ENCODE measurements at regions not wholly inside any gene's neighbourhood (a gene's known extent, or its start where the extent isn't known, plus 50 kb on each side); places are given as distances from the start of the nearest gene placed in this dataset.

DNA sequence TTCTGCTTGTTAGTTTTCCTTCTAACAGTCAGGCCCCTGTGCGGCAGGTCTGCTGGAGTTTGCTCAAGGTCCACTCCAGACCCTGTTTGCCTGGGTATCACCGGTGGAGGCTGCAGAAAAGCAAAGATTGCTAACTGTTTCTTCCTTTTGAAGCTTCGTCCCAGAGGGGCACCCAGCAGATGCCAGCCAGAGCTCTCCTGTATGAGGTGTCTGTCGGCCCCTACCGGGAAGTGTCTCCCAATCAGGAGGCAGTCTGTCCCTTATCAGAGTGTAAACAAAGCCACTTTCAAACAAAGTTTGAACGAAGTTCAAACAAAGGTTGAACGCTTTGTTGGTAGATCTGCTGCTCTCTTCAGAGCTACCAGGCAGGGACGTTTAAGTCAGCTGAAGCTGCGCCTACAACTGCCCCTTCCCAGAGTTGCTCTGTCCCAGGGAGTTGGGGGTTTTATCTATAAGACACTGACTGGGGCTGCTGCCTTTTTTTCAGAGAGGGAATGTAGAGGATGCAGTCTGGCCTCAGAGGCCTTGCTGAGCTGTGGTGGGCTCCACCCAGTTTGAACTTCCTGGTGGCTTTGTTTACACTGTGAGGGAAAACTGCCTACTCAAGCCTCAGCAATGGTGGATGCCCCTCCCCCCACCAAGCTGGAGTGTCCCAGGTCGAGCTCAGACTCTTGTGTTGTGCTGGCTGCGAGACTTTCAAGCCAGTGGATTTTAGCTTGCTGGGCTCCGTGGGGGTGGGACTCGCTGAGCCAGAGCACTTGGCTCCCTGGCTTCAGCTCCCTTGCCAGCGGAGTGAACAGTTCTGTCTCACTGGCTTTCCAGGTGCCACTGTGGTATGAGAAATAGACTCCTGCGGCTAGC, 401.8 kb downstream of the SRGAP2C start:
- Histone ChIP-seq H3K36me3 (ENCODE audit: insufficient read depth, low read length) (no peaks in the 10 kb centered on the region), H4K20me1 (ENCODE audit: insufficient read depth, low read length) (no peaks in the 10 kb centered on the region), H3K27me3 (ENCODE audit: insufficient read depth, low read length, poor library complexity) (no peaks in the 10 kb centered on the region), H3K9ac (ENCODE audit: low read depth, low read length) (peak overlapping the region; percentile 7; the same call in 1 of the 2 replicates), H2AFZ (ENCODE audit: low read depth, low read length) (peak overlapping the region; percentile 69), H3K4me3 (ENCODE audit: low read depth in 1 of 2, low read length in 2 of 2) (no peak overlapping the region), H3K79me2 (ENCODE audit: insufficient read depth, low read length) (no peaks in the 10 kb centered on the region), H3K4me1 (ENCODE audit: insufficient read depth, low read length) (peaks cover 14% of the 10 kb centered on the region), H3K27ac (ENCODE audit: low read length) (peak overlapping the region; percentile 79), H3K9me3 (ENCODE audit: insufficient read depth, low read length, severe bottlenecking) (no peaks in the 10 kb centered on the region), H3K4me2 (ENCODE audit: insufficient read depth, low read length) (no peak overlapping the region)
- TF ChIP-seq EZH2 (IDR thresholded peaks at IDR 0.05; ENCODE audit: borderline replicate concordance, low read depth, low read length, severe bottlenecking): no peak
- TF ChIP-seq, protein P1, sequence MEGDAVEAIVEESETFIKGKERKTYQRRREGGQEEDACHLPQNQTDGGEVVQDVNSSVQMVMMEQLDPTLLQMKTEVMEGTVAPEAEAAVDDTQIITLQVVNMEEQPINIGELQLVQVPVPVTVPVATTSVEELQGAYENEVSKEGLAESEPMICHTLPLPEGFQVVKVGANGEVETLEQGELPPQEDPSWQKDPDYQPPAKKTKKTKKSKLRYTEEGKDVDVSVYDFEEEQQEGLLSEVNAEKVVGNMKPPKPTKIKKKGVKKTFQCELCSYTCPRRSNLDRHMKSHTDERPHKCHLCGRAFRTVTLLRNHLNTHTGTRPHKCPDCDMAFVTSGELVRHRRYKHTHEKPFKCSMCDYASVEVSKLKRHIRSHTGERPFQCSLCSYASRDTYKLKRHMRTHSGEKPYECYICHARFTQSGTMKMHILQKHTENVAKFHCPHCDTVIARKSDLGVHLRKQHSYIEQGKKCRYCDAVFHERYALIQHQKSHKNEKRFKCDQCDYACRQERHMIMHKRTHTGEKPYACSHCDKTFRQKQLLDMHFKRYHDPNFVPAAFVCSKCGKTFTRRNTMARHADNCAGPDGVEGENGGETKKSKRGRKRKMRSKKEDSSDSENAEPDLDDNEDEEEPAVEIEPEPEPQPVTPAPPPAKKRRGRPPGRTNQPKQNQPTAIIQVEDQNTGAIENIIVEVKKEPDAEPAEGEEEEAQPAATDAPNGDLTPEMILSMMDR (IDR thresholded peaks at IDR 0.05; ENCODE audit: borderline replicate concordance, extremely low read depth, low read length, poor library complexity, severe bottlenecking): no peak
- peak; percentile 49 for DNase-seq
- ATAC-seq (ENCODE audit: insufficient read depth, low read depth): peak; percentile 64

- H3K4me3 ChIP-seq (ENCODE audit: low read depth in 1 of 2, low read length in 2 of 2): no peak overlapping the region
- TF ChIP-seq, protein P1 (IDR thresholded peaks at IDR 0.05; ENCODE audit: borderline replicate concordance, extremely low read depth, low read length, poor library complexity, severe bottlenecking): no peak
- no peak for TF ChIP-seq EZH2 (IDR thresholded peaks at IDR 0.05; ENCODE audit: borderline replicate concordance, low read depth, low read length, severe bottlenecking)
- ATAC-seq (ENCODE audit: insufficient read depth, low read depth) (peak; percentile 29; the same call in 1 of the 3 replicates), DNase-seq (no peak)
- H3K9me3 ChIP-seq (ENCODE audit: insufficient read depth, low read length, severe bottlenecking): no peaks in the 10 kb centered on the region
- no peaks in the 10 kb centered on the region for H3K36me3 ChIP-seq (ENCODE audit: insufficient read depth, low read length)
- peak overlapping the region; percentile 79 for H3K27ac ChIP-seq (ENCODE audit: low read length)
- no peaks in the 10 kb centered on the region for H3K27me3 ChIP-seq (ENCODE audit: insufficient read depth, low read length, poor library complexity)
- H3K79me2 ChIP-seq (ENCODE audit: insufficient read depth, low read length): no peaks in the 10 kb centered on the region
- peak overlapping the region; percentile 69; the same call in 1 of the 2 replicates for H2AFZ ChIP-seq (ENCODE audit: low read depth, low read length)
- H3K4me1 ChIP-seq (ENCODE audit: insufficient read depth, low read length): peaks cover 14% of the 10 kb centered on the region
- H4K20me1 ChIP-seq (ENCODE audit: insufficient read depth, low read length): no peaks in the 10 kb centered on the region
- H3K9ac ChIP-seq (ENCODE audit: low read depth, low read length): no peak overlapping the region
- H3K4me2 ChIP-seq (ENCODE audit: insufficient read depth, low read length): no peak overlapping the region
Measured at GRCh38 chr1:121587230-121587569, 402.4 kb downstream of the SRGAP2C start.

DNA sequence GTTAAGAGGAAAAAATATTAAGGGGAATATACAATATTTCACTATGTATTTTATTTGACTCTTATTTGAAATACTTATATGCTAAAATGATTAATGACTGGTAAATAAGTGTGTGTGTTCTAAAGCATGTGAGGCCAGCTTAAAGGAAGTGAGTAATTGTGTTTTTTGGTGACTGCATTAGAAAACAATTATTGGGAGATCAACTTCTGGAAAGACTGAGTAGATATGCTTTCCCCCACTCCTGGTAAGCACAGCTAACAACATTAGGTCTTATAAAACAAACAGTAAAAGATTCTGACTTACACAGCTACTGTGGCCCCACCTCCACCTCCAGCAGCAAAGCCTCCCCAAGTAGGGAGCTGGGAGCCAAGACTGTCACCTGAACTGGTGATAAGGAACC, 403.0 kb downstream of the SRGAP2C start:
- H3K9me3 ChIP-seq (ENCODE audit: insufficient read depth, low read length, severe bottlenecking): no peaks in the 10 kb centered on the region
- TF ChIP-seq, protein P1 (IDR thresholded peaks at IDR 0.05; ENCODE audit: borderline replicate concordance, extremely low read depth, low read length, poor library complexity, severe bottlenecking): no peak
- TF ChIP-seq EZH2 (IDR thresholded peaks at IDR 0.05; ENCODE audit: borderline replicate concordance, low read depth, low read length, severe bottlenecking): no peak
- no peak overlapping the region for H3K4me2 ChIP-seq (ENCODE audit: insufficient read depth, low read length)
- no peak overlapping the region for H2AFZ ChIP-seq (ENCODE audit: low read depth, low read length)
- peaks cover 14% of the 10 kb centered on the region for H3K4me1 ChIP-seq (ENCODE audit: insufficient read depth, low read length)
- ATAC-seq (ENCODE audit: insufficient read depth, low read depth): no peak
- DNase-seq: no peak
- H4K20me1 ChIP-seq (ENCODE audit: insufficient read depth, low read length): no peaks in the 10 kb centered on the region
- H3K36me3 ChIP-seq (ENCODE audit: insufficient read depth, low read length): no peaks in the 10 kb centered on the region
- no peaks in the 10 kb centered on the region for H3K27me3 ChIP-seq (ENCODE audit: insufficient read depth, low read length, poor library complexity)
- no peaks in the 10 kb centered on the region for H3K79me2 ChIP-seq (ENCODE audit: insufficient read depth, low read length)
- no peak overlapping the region for H3K9ac ChIP-seq (ENCODE audit: low read depth, low read length)
- H3K27ac ChIP-seq (ENCODE audit: low read length): no peak overlapping the region
- no peak overlapping the region for H3K4me3 ChIP-seq (ENCODE audit: low read depth in 1 of 2, low read length in 2 of 2)
